ENCODE measurements at regions not wholly inside any gene's neighbourhood (a gene's known extent, or its start where the extent isn't known, plus 50 kb on each side); places are given as distances from the start of the nearest gene placed in this dataset.

DNA sequence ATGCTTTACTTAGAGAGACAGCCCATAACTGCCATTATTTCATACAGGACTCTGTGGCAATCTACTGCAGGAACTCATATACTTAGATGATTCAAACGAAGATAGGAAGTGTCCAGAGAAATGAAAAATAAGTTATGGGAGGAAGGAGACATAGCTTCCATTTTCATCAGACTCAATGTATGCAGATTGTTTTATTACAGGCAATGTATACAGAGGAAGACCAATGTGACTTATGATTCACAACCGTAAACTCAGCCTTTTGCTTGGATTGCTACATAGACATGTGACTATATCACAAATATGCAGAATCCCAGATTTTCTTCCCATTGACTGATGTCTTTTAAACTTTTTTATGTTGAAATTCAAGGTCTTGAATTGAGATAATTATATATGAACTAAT, 793.4 kb downstream of the SATB2 start:
- H3F3A ChIP-seq (ENCODE audit: insufficient read depth, low read length) = no peaks in the 10 kb centered on the region
- no peak overlapping the region for H3K27ac ChIP-seq (ENCODE audit: low read depth, low read length, poor library complexity, severe bottlenecking)
- H3K36me3 ChIP-seq (ENCODE audit: insufficient read depth, low read length) = no peaks in the 10 kb centered on the region
- no peaks in the 10 kb centered on the region for H3K27me3 ChIP-seq (ENCODE audit: insufficient read depth, low read length)
- H3K9me3 ChIP-seq (ENCODE audit: low read length) = no peaks in the 10 kb centered on the region
- H3K79me2 ChIP-seq (ENCODE audit: insufficient read depth, low read length) = no peaks in the 10 kb centered on the region
- no peaks in the 10 kb centered on the region for H3K9me2 ChIP-seq (ENCODE audit: low read depth, low read length)
- no peak overlapping the region for H3K4me3 ChIP-seq (ENCODE audit: low read depth, low read length, poor library complexity, severe bottlenecking)
- H3K4me2 ChIP-seq (ENCODE audit: low read length) = no peak overlapping the region
- H2AFZ ChIP-seq (ENCODE audit: low read length) = no peak overlapping the region
- H3K9ac ChIP-seq (ENCODE audit: low read length) = no peak overlapping the region
- no peaks in the 10 kb centered on the region for H4K20me1 ChIP-seq (ENCODE audit: insufficient read depth, low read length)
- H3K4me1 ChIP-seq (ENCODE audit: insufficient read depth, low read length, severe bottlenecking) = no peaks in the 10 kb centered on the region
- no peak for TF ChIP-seq EZH2 (IDR thresholded peaks at IDR 0.05; ENCODE audit: borderline replicate concordance, low read length)
- TF ChIP-seq, protein P1, sequence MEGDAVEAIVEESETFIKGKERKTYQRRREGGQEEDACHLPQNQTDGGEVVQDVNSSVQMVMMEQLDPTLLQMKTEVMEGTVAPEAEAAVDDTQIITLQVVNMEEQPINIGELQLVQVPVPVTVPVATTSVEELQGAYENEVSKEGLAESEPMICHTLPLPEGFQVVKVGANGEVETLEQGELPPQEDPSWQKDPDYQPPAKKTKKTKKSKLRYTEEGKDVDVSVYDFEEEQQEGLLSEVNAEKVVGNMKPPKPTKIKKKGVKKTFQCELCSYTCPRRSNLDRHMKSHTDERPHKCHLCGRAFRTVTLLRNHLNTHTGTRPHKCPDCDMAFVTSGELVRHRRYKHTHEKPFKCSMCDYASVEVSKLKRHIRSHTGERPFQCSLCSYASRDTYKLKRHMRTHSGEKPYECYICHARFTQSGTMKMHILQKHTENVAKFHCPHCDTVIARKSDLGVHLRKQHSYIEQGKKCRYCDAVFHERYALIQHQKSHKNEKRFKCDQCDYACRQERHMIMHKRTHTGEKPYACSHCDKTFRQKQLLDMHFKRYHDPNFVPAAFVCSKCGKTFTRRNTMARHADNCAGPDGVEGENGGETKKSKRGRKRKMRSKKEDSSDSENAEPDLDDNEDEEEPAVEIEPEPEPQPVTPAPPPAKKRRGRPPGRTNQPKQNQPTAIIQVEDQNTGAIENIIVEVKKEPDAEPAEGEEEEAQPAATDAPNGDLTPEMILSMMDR (IDR thresholded peaks at IDR 0.05; ENCODE audit: low read length) = no peak

DNA sequence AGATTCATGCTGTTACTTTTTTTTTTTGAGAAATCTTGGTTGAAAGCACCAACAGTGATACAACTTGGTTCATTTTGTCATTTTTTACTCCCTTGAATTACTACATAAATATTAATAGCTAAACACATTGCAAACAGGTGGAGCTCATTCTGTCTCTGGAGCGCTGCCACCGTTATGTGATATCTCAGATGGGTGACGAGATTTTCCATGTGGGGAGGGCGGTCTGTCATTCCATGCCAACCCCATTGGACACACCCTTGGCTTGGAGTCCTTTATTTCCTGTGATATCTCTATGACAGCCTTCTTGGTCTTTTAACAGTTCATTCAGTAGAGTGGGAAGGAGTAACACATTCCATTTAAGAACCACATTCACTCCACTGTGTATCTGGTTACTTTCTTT, 794.8 kb downstream of the SATB2 start:
- TF ChIP-seq, protein P1 (IDR thresholded peaks at IDR 0.05; ENCODE audit: low read length) = no peak
- no peak for TF ChIP-seq EZH2 (IDR thresholded peaks at IDR 0.05; ENCODE audit: borderline replicate concordance, low read length)
- H3K79me2 ChIP-seq (ENCODE audit: insufficient read depth, low read length) = no peaks in the 10 kb centered on the region
- H3K27me3 ChIP-seq (ENCODE audit: insufficient read depth, low read length) = no peaks in the 10 kb centered on the region
- H3K4me2 ChIP-seq (ENCODE audit: low read length) = no peak overlapping the region
- H3F3A ChIP-seq (ENCODE audit: insufficient read depth, low read length) = no peaks in the 10 kb centered on the region
- H3K27ac ChIP-seq (ENCODE audit: low read depth, low read length, poor library complexity, severe bottlenecking) = no peak overlapping the region
- no peaks in the 10 kb centered on the region for H3K9me3 ChIP-seq (ENCODE audit: low read length)
- H3K36me3 ChIP-seq (ENCODE audit: insufficient read depth, low read length) = no peaks in the 10 kb centered on the region
- no peaks in the 10 kb centered on the region for H4K20me1 ChIP-seq (ENCODE audit: insufficient read depth, low read length)
- H3K9ac ChIP-seq (ENCODE audit: low read length) = no peak overlapping the region
- no peak overlapping the region for H3K4me3 ChIP-seq (ENCODE audit: low read depth, low read length, poor library complexity, severe bottlenecking)
- no peak overlapping the region for H2AFZ ChIP-seq (ENCODE audit: low read length)
- no peaks in the 10 kb centered on the region for H3K9me2 ChIP-seq (ENCODE audit: low read depth, low read length)
- no peaks in the 10 kb centered on the region for H3K4me1 ChIP-seq (ENCODE audit: insufficient read depth, low read length, severe bottlenecking)

DNA sequence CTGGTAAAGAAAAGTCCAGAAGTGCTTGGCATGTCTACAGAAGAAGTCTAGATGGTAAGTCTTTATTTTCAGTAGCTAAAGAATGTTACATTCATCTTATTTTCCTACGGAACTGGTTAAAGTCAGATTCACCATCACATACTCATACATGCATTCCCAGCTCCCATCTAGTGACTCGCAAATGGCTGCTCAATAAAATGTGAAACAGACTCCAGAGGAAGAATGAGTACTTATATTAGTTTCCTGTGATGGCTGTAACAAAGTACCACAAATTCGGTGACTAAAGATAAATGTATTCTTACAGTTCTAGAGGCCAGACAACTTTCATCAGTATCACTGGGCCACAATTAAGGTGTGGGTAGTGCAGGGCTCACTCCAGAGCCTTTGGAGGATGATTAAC, 797.2 kb downstream of the SATB2 start:
- Histone ChIP-seq H3K27ac (ENCODE audit: low read depth, low read length, poor library complexity, severe bottlenecking) (no peak overlapping the region), H3K9me3 (ENCODE audit: low read length) (no peaks in the 10 kb centered on the region), H3K4me1 (ENCODE audit: insufficient read depth, low read length, severe bottlenecking) (no peaks in the 10 kb centered on the region), H3K4me3 (ENCODE audit: low read depth, low read length, poor library complexity, severe bottlenecking) (no peak overlapping the region), H3K27me3 (ENCODE audit: insufficient read depth, low read length) (no peaks in the 10 kb centered on the region), H3F3A (ENCODE audit: insufficient read depth, low read length) (no peaks in the 10 kb centered on the region), H3K79me2 (ENCODE audit: insufficient read depth, low read length) (no peaks in the 10 kb centered on the region), H3K9ac (ENCODE audit: low read length) (no peak overlapping the region), H2AFZ (ENCODE audit: low read length) (no peak overlapping the region), H4K20me1 (ENCODE audit: insufficient read depth, low read length) (no peaks in the 10 kb centered on the region), H3K9me2 (ENCODE audit: low read depth, low read length) (no peaks in the 10 kb centered on the region), H3K36me3 (ENCODE audit: insufficient read depth, low read length) (no peaks in the 10 kb centered on the region), H3K4me2 (ENCODE audit: low read length) (no peak overlapping the region)
- TF ChIP-seq EZH2 (IDR thresholded peaks at IDR 0.05; ENCODE audit: borderline replicate concordance, low read length) = no peak
- TF ChIP-seq, protein P1 (IDR thresholded peaks at IDR 0.05; ENCODE audit: low read length) = no peak

Data from OCI-LY1 (cell line).